ENCODE measurements at regions not wholly inside any gene's neighbourhood (a gene's known extent, or its start where the extent isn't known, plus 50 kb on each side); places are given as distances from the start of the nearest gene placed in this dataset.

GRCh38 chr2:192566863-192567262 lies 372.1 kb upstream of the TMEFF2 start:
- intact Hi-C loops (cut with DNase I), result no loop called here
- H3K27ac ChIP-seq, result no peak overlapping the region
- H3K9me3 ChIP-seq, result no peaks in the 10 kb centered on the region
- H3K4me1 ChIP-seq, result no peaks in the 10 kb centered on the region
- H3K27me3 ChIP-seq, result no peaks in the 10 kb centered on the region
- H3K4me3 ChIP-seq (replicated peaks in 1 of 3), result no peak overlapping the region
- TF ChIP-seq POLR2A (IDR thresholded peaks at IDR 0.05), result no peak
- TF ChIP-seq, protein P1, sequence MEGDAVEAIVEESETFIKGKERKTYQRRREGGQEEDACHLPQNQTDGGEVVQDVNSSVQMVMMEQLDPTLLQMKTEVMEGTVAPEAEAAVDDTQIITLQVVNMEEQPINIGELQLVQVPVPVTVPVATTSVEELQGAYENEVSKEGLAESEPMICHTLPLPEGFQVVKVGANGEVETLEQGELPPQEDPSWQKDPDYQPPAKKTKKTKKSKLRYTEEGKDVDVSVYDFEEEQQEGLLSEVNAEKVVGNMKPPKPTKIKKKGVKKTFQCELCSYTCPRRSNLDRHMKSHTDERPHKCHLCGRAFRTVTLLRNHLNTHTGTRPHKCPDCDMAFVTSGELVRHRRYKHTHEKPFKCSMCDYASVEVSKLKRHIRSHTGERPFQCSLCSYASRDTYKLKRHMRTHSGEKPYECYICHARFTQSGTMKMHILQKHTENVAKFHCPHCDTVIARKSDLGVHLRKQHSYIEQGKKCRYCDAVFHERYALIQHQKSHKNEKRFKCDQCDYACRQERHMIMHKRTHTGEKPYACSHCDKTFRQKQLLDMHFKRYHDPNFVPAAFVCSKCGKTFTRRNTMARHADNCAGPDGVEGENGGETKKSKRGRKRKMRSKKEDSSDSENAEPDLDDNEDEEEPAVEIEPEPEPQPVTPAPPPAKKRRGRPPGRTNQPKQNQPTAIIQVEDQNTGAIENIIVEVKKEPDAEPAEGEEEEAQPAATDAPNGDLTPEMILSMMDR (IDR thresholded peaks at IDR 0.05), result no peak
- no peaks in the 10 kb centered on the region for H3K36me3 ChIP-seq
- DNase-seq, result no peak

- H3K27me3 ChIP-seq, result no peaks in the 10 kb centered on the region
- 60 to 67% methylated on average over 1 of the region's 1 CpG for WGBS, 2 donors
- no peak overlapping the region for H3K4me3 ChIP-seq (replicated peaks in 1 of 3)
- no peaks in the 10 kb centered on the region for H3K36me3 ChIP-seq
- DNase-seq, result no peak
- intact Hi-C loops (cut with DNase I), result no loop called here
- H3K27ac ChIP-seq, result no peak overlapping the region
- TF ChIP-seq POLR2A (IDR thresholded peaks at IDR 0.05), result no peak
- TF ChIP-seq, protein P1 (IDR thresholded peaks at IDR 0.05), result no peak
- no peaks in the 10 kb centered on the region for H3K9me3 ChIP-seq
- H3K4me1 ChIP-seq, result no peaks in the 10 kb centered on the region
Measured at GRCh38 chr2:192560326-192560725, 365.6 kb upstream of the TMEFF2 start.

- WGBS, 2 donors, result 0% methylated on average over 1 of the region's 1 CpG
- no peaks in the 10 kb centered on the region for H3K9me3 ChIP-seq
- no peaks in the 10 kb centered on the region for H3K27me3 ChIP-seq
- intact Hi-C loops (cut with DNase I), result no loop called here
- TF ChIP-seq, protein P1 (IDR thresholded peaks at IDR 0.05), result no peak
- TF ChIP-seq POLR2A (IDR thresholded peaks at IDR 0.05), result no peak
- no peak overlapping the region for H3K4me3 ChIP-seq (replicated peaks in 1 of 3)
- no peaks in the 10 kb centered on the region for H3K4me1 ChIP-seq
- no peaks in the 10 kb centered on the region for H3K36me3 ChIP-seq
- no peak for DNase-seq
- no peak overlapping the region for H3K27ac ChIP-seq
Measured at GRCh38 chr2:192559587-192559986, 364.9 kb upstream of the TMEFF2 start.

GRCh38 chr2:192558637-192559036 lies 363.9 kb upstream of the TMEFF2 start:
- Histone ChIP-seq H3K27ac (no peak overlapping the region), H3K4me1 (no peaks in the 10 kb centered on the region), H3K36me3 (no peaks in the 10 kb centered on the region), H3K9me3 (no peaks in the 10 kb centered on the region), H3K27me3 (no peaks in the 10 kb centered on the region), H3K4me3 (replicated peaks in 1 of 3) (no peak overlapping the region)
- intact Hi-C loops (cut with DNase I), result no loop called here
- no peak for TF ChIP-seq POLR2A (IDR thresholded peaks at IDR 0.05)
- TF ChIP-seq, protein P1 (IDR thresholded peaks at IDR 0.05), result no peak
- WGBS, 2 donors, result 78 to 83% methylated on average over 1 of the region's 1 CpG
- DNase-seq, result no peak

DNA sequence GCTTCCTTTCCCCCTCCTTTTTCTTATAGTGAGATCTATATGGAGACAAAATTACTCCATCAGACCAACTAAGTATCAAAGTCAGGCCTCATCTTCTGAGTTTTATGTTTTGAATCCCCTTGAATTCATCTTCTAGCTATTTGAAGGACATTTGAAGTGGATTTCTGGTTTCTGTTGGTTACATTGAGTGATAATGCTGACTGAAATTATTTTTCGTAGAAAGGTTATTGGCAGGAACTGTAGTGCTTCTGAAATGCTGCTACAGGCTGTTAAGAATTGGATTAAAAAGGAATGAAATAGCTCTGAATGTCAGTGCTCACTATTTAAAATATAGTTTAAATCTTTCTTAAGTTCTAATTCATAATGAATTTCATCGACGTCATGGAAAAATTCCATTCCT lies 361.0 kb upstream of the TMEFF2 start:
- intact Hi-C loops (cut with DNase I), result no loop called here
- DNase-seq, result no peak
- Histone ChIP-seq H3K4me3 (replicated peaks in 1 of 3) (no peak overlapping the region), H3K9me3 (no peaks in the 10 kb centered on the region), H3K27ac (no peak overlapping the region), H3K36me3 (no peaks in the 10 kb centered on the region), H3K27me3 (no peaks in the 10 kb centered on the region), H3K4me1 (no peaks in the 10 kb centered on the region)
- TF ChIP-seq POLR2A (IDR thresholded peaks at IDR 0.05), result no peak
- TF ChIP-seq, protein P1 (IDR thresholded peaks at IDR 0.05), result no peak
- WGBS, 2 donors, result 83 to 91% methylated on average over 3 of the region's 3 CpGs
